WTC11 (cell line): ENCODE measurements at regions not wholly inside any gene's neighbourhood (a gene's known extent, or its start where the extent isn't known, plus 50 kb on each side); places are given as distances from the start of the nearest gene placed in this dataset.
A peak's percentile ranks its signal among the peaks of the same experiment; 100 is the strongest.

Experiments
- CREM ChIP-seq: sonication (generic); formaldehyde crosslinking; IDR thresholded peaks from 2 replicates; pipeline ENCODE4 v1.8.1; 2022; ENCODE audit warnings: mild to moderate bottlenecking, missing genetic modification reagents, moderate library complexity
- CTCF ChIP-seq: fragments of 200-600 bp; IDR thresholded peaks from 2 replicates; pipeline ENCODE4 v1.8.0; 2022; ENCODE audit warnings: antibody characterized with exemption
- E2F5 ChIP-seq: sonication (generic); formaldehyde crosslinking; IDR thresholded peaks from 2 replicates; pipeline ENCODE4 v1.8.1; 2022; ENCODE audit warnings: mild to moderate bottlenecking, moderate library complexity, missing genetic modification reagents
- GTF2I ChIP-seq: fragments of 250-450 bp; sonication (Bioruptor Pico); conservative IDR thresholded peaks from 2 replicates; pipeline ENCODE4 v1.4.0; 2021; ENCODE audit warnings: mild to moderate bottlenecking
- IRF1 ChIP-seq: sonication (generic); formaldehyde crosslinking; IDR thresholded peaks from 2 replicates; pipeline ENCODE4 v1.8.0; 2023; ENCODE audit warnings: missing genetic modification reagents
- MYBL2 ChIP-seq: sonication (generic); formaldehyde crosslinking; IDR thresholded peaks from 2 replicates; pipeline ENCODE4 v1.8.1; 2023; ENCODE audit warnings: mild to moderate bottlenecking, moderate library complexity, missing genetic modification reagents
- RELA ChIP-seq: sonication (generic); formaldehyde crosslinking; IDR thresholded peaks from 2 replicates; pipeline ENCODE4 v1.8.1; 2022; ENCODE audit warnings: missing genetic modification reagents, mild to moderate bottlenecking, borderline replicate concordance
- SP1 ChIP-seq: sonication (generic); formaldehyde crosslinking; conservative IDR thresholded peaks from 2 replicates; pipeline ENCODE4 v1.8.1; 2022; ENCODE audit warnings: missing genetic modification reagents
- USF2 ChIP-seq: sonication (generic); formaldehyde crosslinking; IDR thresholded peaks from 2 replicates; pipeline ENCODE4 v1.8.1; 2023; ENCODE audit warnings: mild to moderate bottlenecking, missing genetic modification reagents, moderate library complexity
- ZBTB21 ChIP-seq: sonication (generic); formaldehyde crosslinking; IDR thresholded peaks from 2 replicates; pipeline ENCODE4 v1.8.1; 2023; ENCODE audit warnings: mild to moderate bottlenecking, missing genetic modification reagents, borderline replicate concordance
- ZBTB43 ChIP-seq: sonication (generic); formaldehyde crosslinking; IDR thresholded peaks from 2 replicates; pipeline ENCODE4 v1.8.1; 2023; ENCODE audit warnings: mild to moderate bottlenecking, missing genetic modification reagents
- ZNF232 ChIP-seq: sonication (generic); formaldehyde crosslinking; IDR thresholded peaks from 2 replicates; pipeline ENCODE4 v1.8.0; 2022; ENCODE audit warnings: mild to moderate bottlenecking, missing genetic modification reagents
- ZNF396 ChIP-seq: fragments of 250-450 bp; sonication (Bioruptor Pico); IDR thresholded peaks from 2 replicates; pipeline ENCODE4 v1.8.0; 2021; ENCODE audit warnings: mild to moderate bottlenecking, moderate library complexity, borderline replicate concordance

- TF ChIP-seq CTCF (no peak), SP1 (CRISPR knock-in tag) (no peak), E2F5 (CRISPR knock-in tag) (no peak), ZBTB21 (CRISPR knock-in tag) (no peak), GTF2I (CRISPR knock-in tag) (no peak), CREM (CRISPR knock-in tag) (no peak), ZBTB43 (no peak), MYBL2 (CRISPR knock-in tag) (no peak), USF2 (CRISPR knock-in tag) (0 out of 2 replicates have a peak, but pooled peaks have one; percentile 29), IRF1 (CRISPR knock-in tag) (no peak), ZNF232 (CRISPR knock-in tag) (no peak), ZNF396 (CRISPR knock-in tag) (no peak), RELA (CRISPR knock-in tag) (no peak)
Measured at GRCh38 chr12:114958538-114958937, 274.6 kb upstream of the TBX3 start.
